ENCODE measurements at regions not wholly inside any gene's neighbourhood (a gene's known extent, or its start where the extent isn't known, plus 50 kb on each side); places are given as distances from the start of the nearest gene placed in this dataset.
"Not testable (repeated sequence)": the region's sequence is repeated elsewhere in the genome, so short reads cannot be mapped to it uniquely, and the experiment has no call there.

DNA sequence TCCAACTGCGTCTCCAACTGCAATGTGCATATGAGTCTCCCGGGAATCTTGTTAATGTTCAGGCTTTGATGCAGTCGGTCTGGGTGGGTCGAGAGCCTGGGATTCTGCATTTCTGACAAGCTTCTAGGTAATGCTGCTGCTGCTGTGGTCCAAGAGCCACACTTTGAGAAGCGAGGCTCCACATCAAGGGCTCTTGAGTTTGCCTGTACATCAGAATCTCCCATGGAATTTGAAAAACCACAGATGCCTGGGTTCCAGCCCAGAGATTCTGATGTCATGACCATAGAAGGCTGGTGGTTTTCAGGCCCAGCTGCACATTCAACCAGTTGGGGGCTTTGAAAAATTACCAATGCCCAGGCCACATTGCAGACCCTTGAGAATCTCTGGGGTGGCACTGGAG lies 93.9 kb upstream of the TARDBP start:
- Histone ChIP-seq H3K36me3 (ENCODE audit: control insufficient read depth in 2 of 2, insufficient read depth in 2 of 2, low read length in 2 of 2) (no peaks in the 10 kb centered on the region), H3K4me3 (ENCODE audit: low read length in 2 of 2) (no peak overlapping the region), H3K27me3 (ENCODE audit: control insufficient read depth in 2 of 2, insufficient read depth in 2 of 2, low read length in 2 of 2) (peaks cover 5 to 7% of the 10 kb centered on the region in 2 donors), H3K4me1 (ENCODE audit: control insufficient read depth in 2 of 2, insufficient read depth in 2 of 2, low read length in 2 of 2) (no peaks in the 10 kb centered on the region), H3K9me3 (ENCODE audit: control insufficient read depth in 2 of 2, low read length in 2 of 2) (no peaks in the 10 kb centered on the region), H3K27ac (ENCODE audit: low read depth in 2 of 2, low read length in 2 of 2) (no peak overlapping the region), H3K9ac (ENCODE audit: low read depth in 1 of 2, low read length in 2 of 2) (no peak overlapping the region)

DNA sequence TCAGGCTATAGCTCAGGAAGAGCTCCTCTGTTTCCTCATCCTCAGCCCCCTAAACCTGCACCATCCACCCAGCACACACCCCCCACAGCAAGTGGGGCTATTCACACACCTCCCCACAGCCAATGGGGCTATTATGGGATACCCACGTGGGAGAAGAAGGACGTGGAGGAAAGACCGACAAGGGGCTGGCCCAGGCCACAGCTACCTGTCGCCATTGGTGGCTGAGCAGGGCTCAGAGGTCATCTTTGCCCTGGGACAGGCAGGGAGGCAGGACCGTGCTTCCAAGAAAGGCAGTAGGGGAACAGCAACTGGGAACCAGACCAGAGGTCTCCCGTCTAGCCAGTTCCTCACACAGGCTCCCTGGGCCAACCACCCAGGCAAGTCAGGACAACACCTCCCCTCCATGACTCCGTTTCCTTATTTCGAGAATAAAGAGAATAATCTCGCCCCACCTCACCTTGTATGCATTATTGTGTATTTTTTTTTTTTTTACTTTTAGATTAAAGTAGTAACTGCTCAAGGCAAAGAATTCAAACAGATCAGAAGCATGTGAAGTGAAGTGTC lies 92.3 kb upstream of the TARDBP start:
- no peak overlapping the region for H3K9ac ChIP-seq (ENCODE audit: low read depth in 1 of 2, low read length in 2 of 2)
- H3K9me3 ChIP-seq (ENCODE audit: control insufficient read depth in 2 of 2, low read length in 2 of 2) = no peaks in the 10 kb centered on the region
- no peak overlapping the region for H3K27ac ChIP-seq (ENCODE audit: low read depth in 2 of 2, low read length in 2 of 2)
- peaks cover 5 to 7% of the 10 kb centered on the region in 2 donors for H3K27me3 ChIP-seq (ENCODE audit: control insufficient read depth in 2 of 2, insufficient read depth in 2 of 2, low read length in 2 of 2)
- H3K4me3 ChIP-seq (ENCODE audit: low read length in 2 of 2) = no peak overlapping the region
- H3K36me3 ChIP-seq (ENCODE audit: control insufficient read depth in 2 of 2, insufficient read depth in 2 of 2, low read length in 2 of 2) = no peaks in the 10 kb centered on the region
- H3K4me1 ChIP-seq (ENCODE audit: control insufficient read depth in 2 of 2, insufficient read depth in 2 of 2, low read length in 2 of 2) = no peaks in the 10 kb centered on the region

DNA sequence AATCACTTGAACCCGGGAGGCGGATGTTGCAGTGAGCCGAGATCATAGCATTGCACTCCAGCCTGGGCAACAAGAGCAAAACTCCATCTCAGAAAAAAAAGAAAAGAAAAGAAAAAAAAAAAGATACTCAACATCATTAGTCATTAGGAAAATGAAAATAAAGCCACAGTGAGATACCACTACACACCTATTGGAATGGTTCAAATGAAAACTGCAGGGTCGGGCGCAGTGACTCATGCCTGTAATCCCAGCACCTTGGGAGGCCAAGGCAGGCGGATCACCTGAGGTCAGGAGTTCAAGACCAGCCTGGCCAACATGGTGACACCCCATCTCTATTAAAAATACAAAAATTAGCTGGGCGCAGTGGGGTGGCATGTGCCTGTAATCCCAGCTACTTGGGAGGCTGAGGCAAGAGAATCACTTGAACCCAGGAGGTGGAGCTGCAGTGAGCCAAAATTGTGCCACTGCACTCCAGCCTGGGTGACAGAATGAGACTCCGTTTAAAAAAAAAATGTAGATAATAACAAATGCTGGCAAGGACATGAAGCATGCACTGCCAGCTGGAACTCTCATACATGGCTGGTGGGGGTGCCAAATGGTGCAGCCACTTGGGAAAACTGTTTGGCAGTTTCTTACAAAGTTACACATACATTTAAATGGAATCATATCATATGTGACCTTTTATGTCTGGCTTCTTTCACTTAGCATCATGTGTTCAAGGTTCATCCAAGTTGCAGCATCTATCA lies 90.0 kb upstream of the TARDBP start:
- H3K4me1 ChIP-seq (ENCODE audit: control insufficient read depth in 2 of 2, insufficient read depth in 2 of 2, low read length in 2 of 2); H3K9ac ChIP-seq (ENCODE audit: low read depth in 1 of 2, low read length in 2 of 2); H3K4me3 ChIP-seq (ENCODE audit: low read length in 2 of 2): not testable (repeated sequence)

DNA sequence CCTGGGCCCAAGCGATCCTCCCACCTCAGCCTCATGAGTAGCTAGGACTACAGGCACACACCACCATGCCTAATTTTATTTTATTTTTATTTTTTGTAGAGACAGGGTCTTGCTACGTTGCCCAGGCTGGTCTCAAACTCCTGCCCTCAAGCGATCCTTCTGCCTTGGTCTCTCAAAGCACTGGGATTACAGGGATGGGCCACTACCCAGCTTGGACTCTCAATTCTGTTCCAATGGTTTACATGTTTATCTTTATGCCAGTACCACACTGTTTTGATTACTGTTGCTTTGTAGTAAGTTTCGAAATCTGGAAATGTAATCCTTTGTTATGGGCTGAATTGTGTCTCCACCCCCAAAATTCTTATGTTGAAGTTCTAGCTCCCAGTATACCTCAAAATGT lies 88.4 kb upstream of the TARDBP start:
- Histone ChIP-seq H3K27ac (ENCODE audit: low read depth in 2 of 2, low read length in 2 of 2) (no peak overlapping the region), H3K27me3 (ENCODE audit: control insufficient read depth in 2 of 2, insufficient read depth in 2 of 2, low read length in 2 of 2) (no peaks in the 10 kb centered on the region), H3K36me3 (ENCODE audit: control insufficient read depth in 2 of 2, insufficient read depth in 2 of 2, low read length in 2 of 2) (no peaks in the 10 kb centered on the region), H3K9ac (ENCODE audit: low read depth in 1 of 2, low read length in 2 of 2) (no peak overlapping the region), H3K9me3 (ENCODE audit: control insufficient read depth in 2 of 2, low read length in 2 of 2) (no peaks in the 10 kb centered on the region), H3K4me1 (ENCODE audit: control insufficient read depth in 2 of 2, insufficient read depth in 2 of 2, low read length in 2 of 2) (no peaks in the 10 kb centered on the region), H3K4me3 (ENCODE audit: low read length in 2 of 2) (no peak overlapping the region)

More for the DNA sequence above, 90.0 kb upstream of the TARDBP start:
- not testable (repeated sequence) for H3K27me3 ChIP-seq (ENCODE audit: control insufficient read depth in 2 of 2, insufficient read depth in 2 of 2, low read length in 2 of 2); H3K27ac ChIP-seq (ENCODE audit: low read depth in 2 of 2, low read length in 2 of 2); H3K36me3 ChIP-seq (ENCODE audit: control insufficient read depth in 2 of 2, insufficient read depth in 2 of 2, low read length in 2 of 2); H3K9me3 ChIP-seq (ENCODE audit: control insufficient read depth in 2 of 2, low read length in 2 of 2)

DNA sequence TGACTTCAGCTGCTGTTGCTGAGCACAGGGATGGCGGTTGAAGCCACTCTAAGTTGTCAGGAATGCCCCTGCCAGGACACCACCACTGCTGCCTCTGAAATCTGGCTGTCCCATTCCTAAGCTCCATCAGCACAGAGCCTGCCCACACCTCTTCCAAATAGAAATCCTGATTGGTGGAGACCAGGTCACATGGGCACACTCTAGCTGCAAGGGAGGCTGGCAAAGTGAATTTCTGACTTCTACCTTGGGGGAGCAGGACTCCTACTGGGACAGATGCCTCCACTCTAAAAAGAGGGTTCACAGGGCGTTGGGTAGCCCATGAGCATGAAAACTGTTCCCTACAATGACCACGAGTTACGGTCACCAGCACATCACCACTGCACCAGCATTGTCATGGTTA lies 83.8 kb upstream of the TARDBP start:
- Histone ChIP-seq H3K4me3 (ENCODE audit: low read length in 2 of 2) (no peak overlapping the region), H3K9me3 (ENCODE audit: control insufficient read depth in 2 of 2, low read length in 2 of 2) (no peaks in the 10 kb centered on the region), H3K9ac (ENCODE audit: low read depth in 1 of 2, low read length in 2 of 2) (no peak overlapping the region), H3K4me1 (ENCODE audit: control insufficient read depth in 2 of 2, insufficient read depth in 2 of 2, low read length in 2 of 2) (no peaks in the 10 kb centered on the region), H3K27me3 (ENCODE audit: control insufficient read depth in 2 of 2, insufficient read depth in 2 of 2, low read length in 2 of 2) (no peaks in the 10 kb centered on the region), H3K36me3 (ENCODE audit: control insufficient read depth in 2 of 2, insufficient read depth in 2 of 2, low read length in 2 of 2) (no peaks in the 10 kb centered on the region), H3K27ac (ENCODE audit: low read depth in 2 of 2, low read length in 2 of 2) (no peak overlapping the region)

DNA sequence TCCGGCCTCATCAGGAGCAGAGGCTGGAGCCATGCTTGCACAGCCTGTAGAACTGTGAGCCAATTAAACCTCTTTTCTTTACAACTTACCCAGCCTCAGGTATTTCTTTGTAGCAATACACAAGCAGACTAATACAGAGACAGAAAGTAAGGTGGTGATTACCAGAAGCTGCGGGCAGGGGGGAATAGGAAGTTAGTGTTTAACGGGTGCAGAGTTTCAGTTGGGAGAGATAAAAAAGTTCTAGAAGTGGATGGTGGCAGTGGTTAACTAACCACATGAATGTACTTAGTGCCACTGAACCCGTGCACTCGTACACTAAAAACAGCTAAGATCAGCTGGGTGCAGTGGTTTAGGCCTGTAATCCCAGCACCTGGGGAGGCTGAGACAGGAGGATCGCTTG lies 80.4 kb upstream of the TARDBP start:
- Histone ChIP-seq H3K9me3 (ENCODE audit: control insufficient read depth in 2 of 2, low read length in 2 of 2) (no peaks in the 10 kb centered on the region), H3K36me3 (ENCODE audit: control insufficient read depth in 2 of 2, insufficient read depth in 2 of 2, low read length in 2 of 2) (no peaks in the 10 kb centered on the region)

DNA sequence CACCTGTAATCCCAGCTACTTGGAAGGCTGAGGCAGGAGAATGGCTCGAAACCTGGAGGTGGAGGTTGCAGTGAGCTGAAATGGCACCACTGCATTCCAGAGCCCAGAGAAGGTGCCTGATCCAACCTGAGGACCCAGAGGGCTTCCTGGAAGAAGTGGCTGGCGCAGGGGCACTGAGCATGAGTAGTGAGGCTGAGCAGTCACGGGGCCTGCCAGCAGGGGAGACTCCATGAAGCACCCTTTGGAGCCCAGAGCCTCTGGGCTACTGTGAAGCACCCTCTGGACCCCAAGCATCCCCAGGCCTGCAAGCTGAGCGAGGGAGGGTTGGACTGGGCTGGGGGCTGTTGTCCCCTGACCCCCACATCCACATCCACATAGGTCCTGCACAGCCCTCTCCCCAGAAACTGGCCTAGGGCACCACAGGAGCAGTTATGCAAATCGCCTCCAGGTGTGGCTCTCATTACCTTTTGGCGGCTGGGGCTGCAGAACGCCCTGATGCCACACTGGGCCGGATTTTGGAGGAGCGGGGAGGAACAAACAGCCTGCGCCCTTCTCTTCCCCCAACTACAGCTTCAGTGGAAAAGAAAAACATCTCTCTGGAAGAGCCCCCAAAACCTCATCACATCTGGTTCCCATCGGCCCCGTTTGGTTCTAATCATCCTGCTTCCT lies 78.2 kb upstream of the TARDBP start:
- Histone ChIP-seq H3K4me1 (ENCODE audit: control insufficient read depth in 2 of 2, insufficient read depth in 2 of 2, low read length in 2 of 2) (peaks cover 0 to 2% of the 10 kb centered on the region in 2 donors), H3K4me3 (ENCODE audit: low read length in 2 of 2) (no peak overlapping the region), H3K36me3 (ENCODE audit: control insufficient read depth in 2 of 2, insufficient read depth in 2 of 2, low read length in 2 of 2) (no peaks in the 10 kb centered on the region), H3K27me3 (ENCODE audit: control insufficient read depth in 2 of 2, insufficient read depth in 2 of 2, low read length in 2 of 2) (no peaks in the 10 kb centered on the region), H3K9ac (ENCODE audit: low read depth in 1 of 2, low read length in 2 of 2) (no peak overlapping the region), H3K9me3 (ENCODE audit: control insufficient read depth in 2 of 2, low read length in 2 of 2) (no peaks in the 10 kb centered on the region), H3K27ac (ENCODE audit: low read depth in 2 of 2, low read length in 2 of 2) (no peak overlapping the region)

More for the DNA sequence above, 80.4 kb upstream of the TARDBP start:
- Histone ChIP-seq H3K27ac (ENCODE audit: low read depth in 2 of 2, low read length in 2 of 2) (no peak overlapping the region), H3K27me3 (ENCODE audit: control insufficient read depth in 2 of 2, insufficient read depth in 2 of 2, low read length in 2 of 2) (no peaks in the 10 kb centered on the region), H3K4me3 (ENCODE audit: low read length in 2 of 2) (no peak overlapping the region), H3K4me1 (ENCODE audit: control insufficient read depth in 2 of 2, insufficient read depth in 2 of 2, low read length in 2 of 2) (peaks cover 0 to 2% of the 10 kb centered on the region in 2 donors), H3K9ac (ENCODE audit: low read depth in 1 of 2, low read length in 2 of 2) (no peak overlapping the region)

DNA sequence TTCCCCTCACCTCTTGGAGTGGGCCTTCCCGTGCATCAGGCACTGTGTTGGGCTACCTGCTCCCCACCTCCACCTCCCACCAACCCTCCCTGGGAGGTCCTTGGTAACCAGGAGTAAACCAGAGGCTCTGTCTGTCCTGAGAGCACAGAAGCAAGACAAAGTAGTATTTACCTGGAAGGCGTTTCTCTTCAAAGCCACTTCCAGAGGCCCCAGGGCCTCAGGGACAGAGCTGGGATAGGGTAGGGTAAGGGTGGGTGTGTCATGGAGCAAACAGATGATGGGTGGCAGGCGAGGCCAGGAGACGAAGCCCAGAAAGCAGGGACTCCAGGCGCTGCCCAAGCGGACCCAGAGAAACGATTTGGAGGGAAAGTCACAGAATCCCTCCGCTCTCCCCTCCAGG lies 77.2 kb upstream of the TARDBP start:
- Histone ChIP-seq H3K27ac (ENCODE audit: low read depth in 2 of 2, low read length in 2 of 2) (no peak overlapping the region), H3K9me3 (ENCODE audit: control insufficient read depth in 2 of 2, low read length in 2 of 2) (no peaks in the 10 kb centered on the region), H3K9ac (ENCODE audit: low read depth in 1 of 2, low read length in 2 of 2) (no peak overlapping the region), H3K4me3 (ENCODE audit: low read length in 2 of 2) (no peak overlapping the region), H3K4me1 (ENCODE audit: control insufficient read depth in 2 of 2, insufficient read depth in 2 of 2, low read length in 2 of 2) (peaks cover 0 to 2% of the 10 kb centered on the region in 2 donors), H3K36me3 (ENCODE audit: control insufficient read depth in 2 of 2, insufficient read depth in 2 of 2, low read length in 2 of 2) (no peaks in the 10 kb centered on the region), H3K27me3 (ENCODE audit: control insufficient read depth in 2 of 2, insufficient read depth in 2 of 2, low read length in 2 of 2) (no peaks in the 10 kb centered on the region)

DNA sequence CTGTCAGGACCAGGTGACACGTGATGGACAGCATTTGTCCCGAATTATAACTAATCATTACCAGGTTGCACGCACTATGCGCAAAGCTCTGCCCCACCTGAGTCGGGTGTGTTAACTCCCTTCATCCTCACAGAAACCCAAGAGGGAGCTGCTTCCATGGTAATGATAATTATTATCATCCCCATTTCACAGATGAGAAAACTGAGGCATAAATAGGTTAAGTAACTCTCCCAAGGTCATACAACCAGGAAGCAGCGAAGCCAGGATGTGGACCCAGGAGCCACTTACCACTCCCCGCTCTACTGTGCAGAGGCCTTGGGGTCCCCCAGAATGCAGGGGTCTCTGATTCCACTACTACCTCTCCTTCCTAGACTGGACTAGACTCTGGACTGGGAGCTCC lies 76.7 kb upstream of the TARDBP start:
- no peak overlapping the region for H3K4me3 ChIP-seq (ENCODE audit: low read length in 2 of 2)
- H3K27ac ChIP-seq (ENCODE audit: low read depth in 2 of 2, low read length in 2 of 2) = no peak overlapping the region
- H3K36me3 ChIP-seq (ENCODE audit: control insufficient read depth in 2 of 2, insufficient read depth in 2 of 2, low read length in 2 of 2) = no peaks in the 10 kb centered on the region
- no peaks in the 10 kb centered on the region for H3K27me3 ChIP-seq (ENCODE audit: control insufficient read depth in 2 of 2, insufficient read depth in 2 of 2, low read length in 2 of 2)
- H3K4me1 ChIP-seq (ENCODE audit: control insufficient read depth in 2 of 2, insufficient read depth in 2 of 2, low read length in 2 of 2) = peaks cover 0 to 6% of the 10 kb centered on the region in 2 donors
- no peak overlapping the region for H3K9ac ChIP-seq (ENCODE audit: low read depth in 1 of 2, low read length in 2 of 2)
- no peaks in the 10 kb centered on the region for H3K9me3 ChIP-seq (ENCODE audit: control insufficient read depth in 2 of 2, low read length in 2 of 2)
